ENCODE measurements at regions not wholly inside any gene's neighbourhood (a gene's known extent, or its start where the extent isn't known, plus 50 kb on each side); places are given as distances from the start of the nearest gene placed in this dataset.

DNA sequence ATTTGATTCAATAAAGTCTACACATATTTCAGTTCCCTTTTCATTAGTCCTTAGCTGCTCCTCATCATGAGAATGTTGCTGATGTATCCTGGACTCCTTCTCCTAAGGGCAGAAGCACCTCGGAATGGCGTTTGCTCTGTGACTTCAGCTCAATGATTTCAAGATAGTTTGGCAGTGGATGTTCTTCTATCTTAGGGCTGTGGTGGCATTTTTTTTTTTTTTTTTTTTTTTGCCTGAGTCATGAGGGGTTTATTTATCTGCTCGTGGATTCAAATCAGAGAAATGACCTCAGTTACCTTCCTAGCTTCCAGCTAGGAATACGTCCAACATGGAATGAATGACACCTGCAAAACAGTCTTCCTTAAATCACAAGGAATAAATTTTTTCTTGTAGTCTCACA lies 220.0 kb upstream of the ZBED5 start:
- DNase-seq = no peak
- H3K27ac ChIP-seq = no peak overlapping the region
- H3K4me3 ChIP-seq (ENCODE audit: low read depth, low read length) = no peak overlapping the region
- no peaks in the 10 kb centered on the region for H3K9me3 ChIP-seq (ENCODE audit: severe bottlenecking)
- no peaks in the 10 kb centered on the region for H3K36me3 ChIP-seq
- TF ChIP-seq, protein P1, sequence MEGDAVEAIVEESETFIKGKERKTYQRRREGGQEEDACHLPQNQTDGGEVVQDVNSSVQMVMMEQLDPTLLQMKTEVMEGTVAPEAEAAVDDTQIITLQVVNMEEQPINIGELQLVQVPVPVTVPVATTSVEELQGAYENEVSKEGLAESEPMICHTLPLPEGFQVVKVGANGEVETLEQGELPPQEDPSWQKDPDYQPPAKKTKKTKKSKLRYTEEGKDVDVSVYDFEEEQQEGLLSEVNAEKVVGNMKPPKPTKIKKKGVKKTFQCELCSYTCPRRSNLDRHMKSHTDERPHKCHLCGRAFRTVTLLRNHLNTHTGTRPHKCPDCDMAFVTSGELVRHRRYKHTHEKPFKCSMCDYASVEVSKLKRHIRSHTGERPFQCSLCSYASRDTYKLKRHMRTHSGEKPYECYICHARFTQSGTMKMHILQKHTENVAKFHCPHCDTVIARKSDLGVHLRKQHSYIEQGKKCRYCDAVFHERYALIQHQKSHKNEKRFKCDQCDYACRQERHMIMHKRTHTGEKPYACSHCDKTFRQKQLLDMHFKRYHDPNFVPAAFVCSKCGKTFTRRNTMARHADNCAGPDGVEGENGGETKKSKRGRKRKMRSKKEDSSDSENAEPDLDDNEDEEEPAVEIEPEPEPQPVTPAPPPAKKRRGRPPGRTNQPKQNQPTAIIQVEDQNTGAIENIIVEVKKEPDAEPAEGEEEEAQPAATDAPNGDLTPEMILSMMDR (IDR thresholded peaks at IDR 0.05; ENCODE audit: low read depth, low read length) = no peak
- no peaks in the 10 kb centered on the region for H3K27me3 ChIP-seq (ENCODE audit: insufficient read depth, low read depth, severe bottlenecking)

- Histone ChIP-seq H3K9me3 (ENCODE audit: severe bottlenecking) (no peaks in the 10 kb centered on the region), H3K27me3 (ENCODE audit: insufficient read depth, low read depth, severe bottlenecking) (no peaks in the 10 kb centered on the region), H3K4me3 (ENCODE audit: low read depth, low read length) (no peak overlapping the region), H3K36me3 (no peaks in the 10 kb centered on the region), H3K27ac (no peak overlapping the region)
- TF ChIP-seq, protein P1 (IDR thresholded peaks at IDR 0.05; ENCODE audit: low read depth, low read length) = no peak
- DNase-seq = no peak
These were observed 219.0 kb upstream of the ZBED5 start for GRCh38 chr11:11076879-11077278.

DNA sequence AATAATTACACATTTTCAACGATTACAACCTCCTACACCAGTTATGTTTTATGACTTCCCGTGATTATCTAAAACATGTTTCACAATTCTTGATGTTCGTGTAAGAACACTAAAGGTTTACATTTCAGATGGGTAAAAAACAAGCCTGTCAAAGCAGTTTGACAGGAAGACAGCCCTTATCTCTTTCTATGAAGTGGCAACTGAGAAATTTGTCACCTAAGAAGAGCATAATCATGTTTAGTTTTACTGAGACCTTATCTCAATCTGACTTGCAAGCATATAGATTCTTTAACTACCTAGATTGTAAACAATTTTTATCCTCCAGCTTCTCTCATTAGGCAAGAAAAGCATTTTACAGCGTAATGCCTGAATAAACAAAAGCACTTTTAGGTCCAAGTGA lies 218.4 kb upstream of the ZBED5 start:
- no peak for DNase-seq
- Histone ChIP-seq H3K36me3 (no peaks in the 10 kb centered on the region), H3K4me3 (ENCODE audit: low read depth, low read length) (no peak overlapping the region), H3K27ac (no peak overlapping the region), H3K27me3 (ENCODE audit: insufficient read depth, low read depth, severe bottlenecking) (no peaks in the 10 kb centered on the region), H3K9me3 (ENCODE audit: severe bottlenecking) (no peaks in the 10 kb centered on the region)
- TF ChIP-seq, protein P1 (IDR thresholded peaks at IDR 0.05; ENCODE audit: low read depth, low read length) = no peak

GRCh38 chr11:11075515-11076171 lies 217.8 kb upstream of the ZBED5 start:
- no peak overlapping the region for H3K27ac ChIP-seq
- no peak for DNase-seq

GRCh38 chr11:11074686-11075335 lies 217.0 kb upstream of the ZBED5 start:
- no peak for DNase-seq
- TF ChIP-seq, protein P1 (IDR thresholded peaks at IDR 0.05; ENCODE audit: low read depth, low read length) = no peak
- no peaks in the 10 kb centered on the region for H3K36me3 ChIP-seq
- no peaks in the 10 kb centered on the region for H3K9me3 ChIP-seq (ENCODE audit: severe bottlenecking)
- no peak overlapping the region for H3K4me3 ChIP-seq (ENCODE audit: low read depth, low read length)
- H3K27ac ChIP-seq = no peak overlapping the region
- no peaks in the 10 kb centered on the region for H3K27me3 ChIP-seq (ENCODE audit: insufficient read depth, low read depth, severe bottlenecking)

More at GRCh38 chr11:11075515-11076171, 217.8 kb upstream of the ZBED5 start:
- TF ChIP-seq, protein P1 (IDR thresholded peaks at IDR 0.05; ENCODE audit: low read depth, low read length) = peak; percentile 30; the same call in 1 of the 2 replicates
- H3K27me3 ChIP-seq (ENCODE audit: insufficient read depth, low read depth, severe bottlenecking) = no peaks in the 10 kb centered on the region
- no peaks in the 10 kb centered on the region for H3K9me3 ChIP-seq (ENCODE audit: severe bottlenecking)
- no peaks in the 10 kb centered on the region for H3K36me3 ChIP-seq
- H3K4me3 ChIP-seq (ENCODE audit: low read depth, low read length) = no peak overlapping the region
